GM12874 (cell line): ENCODE measurements at regions not wholly inside any gene's neighbourhood (a gene's known extent, or its start where the extent isn't known, plus 50 kb on each side); places are given as distances from the start of the nearest gene placed in this dataset.

Source experiments
- TF ChIP-seq, protein P1 (sequence below): IDR thresholded peaks from 2 replicates; pipeline ENCODE4 v1.5.1; 2011; ENCODE audit warnings: low read depth, mild to moderate bottlenecking, control low read depth, low read length, moderate library complexity; ENCODE audit not compliant: insufficient read depth

DNA sequence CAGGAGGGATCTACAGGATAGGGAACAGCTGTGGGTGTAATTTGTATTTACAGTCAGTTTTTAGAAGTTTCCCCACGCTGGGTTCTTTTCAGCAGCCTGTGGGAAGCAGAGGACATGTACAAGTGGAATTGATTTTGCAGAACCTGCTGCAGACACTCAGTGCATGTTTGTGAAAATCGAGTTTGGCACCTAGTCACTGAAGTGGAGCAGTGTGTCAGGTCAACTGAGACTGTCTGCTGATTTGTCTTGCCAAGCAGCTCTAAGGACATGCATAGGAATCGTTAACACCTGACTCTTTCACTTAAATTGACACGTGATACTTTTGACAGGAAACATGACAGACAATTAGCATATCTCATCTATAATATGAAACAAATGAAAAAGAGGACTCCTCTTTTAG is 416.6 kb downstream of the TMX3 start:
- TF ChIP-seq, protein P1, sequence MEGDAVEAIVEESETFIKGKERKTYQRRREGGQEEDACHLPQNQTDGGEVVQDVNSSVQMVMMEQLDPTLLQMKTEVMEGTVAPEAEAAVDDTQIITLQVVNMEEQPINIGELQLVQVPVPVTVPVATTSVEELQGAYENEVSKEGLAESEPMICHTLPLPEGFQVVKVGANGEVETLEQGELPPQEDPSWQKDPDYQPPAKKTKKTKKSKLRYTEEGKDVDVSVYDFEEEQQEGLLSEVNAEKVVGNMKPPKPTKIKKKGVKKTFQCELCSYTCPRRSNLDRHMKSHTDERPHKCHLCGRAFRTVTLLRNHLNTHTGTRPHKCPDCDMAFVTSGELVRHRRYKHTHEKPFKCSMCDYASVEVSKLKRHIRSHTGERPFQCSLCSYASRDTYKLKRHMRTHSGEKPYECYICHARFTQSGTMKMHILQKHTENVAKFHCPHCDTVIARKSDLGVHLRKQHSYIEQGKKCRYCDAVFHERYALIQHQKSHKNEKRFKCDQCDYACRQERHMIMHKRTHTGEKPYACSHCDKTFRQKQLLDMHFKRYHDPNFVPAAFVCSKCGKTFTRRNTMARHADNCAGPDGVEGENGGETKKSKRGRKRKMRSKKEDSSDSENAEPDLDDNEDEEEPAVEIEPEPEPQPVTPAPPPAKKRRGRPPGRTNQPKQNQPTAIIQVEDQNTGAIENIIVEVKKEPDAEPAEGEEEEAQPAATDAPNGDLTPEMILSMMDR, result no peak

DNA sequence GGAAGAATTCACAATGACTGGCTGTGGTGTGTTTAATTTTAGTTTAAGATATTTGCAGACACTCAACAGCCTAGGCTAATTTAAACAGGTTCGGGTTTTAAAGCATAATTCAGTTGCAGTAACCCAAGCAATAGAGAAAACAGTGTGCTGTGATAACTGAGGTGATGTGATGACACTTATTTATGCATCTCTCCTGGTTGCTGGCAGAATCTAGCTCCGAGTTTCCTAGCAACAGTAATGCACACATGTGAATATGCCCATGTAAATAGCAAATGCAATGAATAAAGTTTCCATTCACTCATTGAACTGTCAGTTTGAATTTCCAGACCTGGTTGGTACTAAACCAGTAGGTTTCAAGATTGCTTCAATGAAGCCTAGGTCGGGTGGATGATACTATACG is 426.5 kb downstream of the TMX3 start:
- TF ChIP-seq, protein P1, result no peak

DNA sequence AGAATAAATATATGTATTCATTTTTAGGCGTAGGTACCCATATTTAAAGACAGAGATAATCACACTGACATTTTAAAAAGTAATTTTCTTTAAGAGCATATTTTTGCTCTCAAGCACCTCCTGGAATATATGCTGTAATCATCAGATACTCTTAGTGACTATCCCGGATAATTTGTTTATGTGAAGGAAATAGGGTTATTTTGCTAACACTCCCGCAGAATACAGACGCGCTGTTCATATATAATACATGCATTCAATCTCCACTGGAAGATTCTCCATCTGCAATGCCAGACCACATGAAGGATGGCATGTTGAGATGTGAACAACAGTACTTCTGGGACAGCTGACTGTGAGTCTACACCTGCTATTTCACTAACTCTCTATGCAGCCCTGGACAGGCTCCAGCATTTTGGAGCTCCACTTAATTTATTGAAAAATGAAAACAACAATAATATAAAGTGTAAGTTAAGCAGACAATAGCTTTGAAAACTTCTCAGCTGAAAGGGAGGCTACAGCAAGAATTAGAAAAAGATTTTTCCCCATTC is 430.6 kb downstream of the TMX3 start:
- TF ChIP-seq, protein P1, result no peak

DNA sequence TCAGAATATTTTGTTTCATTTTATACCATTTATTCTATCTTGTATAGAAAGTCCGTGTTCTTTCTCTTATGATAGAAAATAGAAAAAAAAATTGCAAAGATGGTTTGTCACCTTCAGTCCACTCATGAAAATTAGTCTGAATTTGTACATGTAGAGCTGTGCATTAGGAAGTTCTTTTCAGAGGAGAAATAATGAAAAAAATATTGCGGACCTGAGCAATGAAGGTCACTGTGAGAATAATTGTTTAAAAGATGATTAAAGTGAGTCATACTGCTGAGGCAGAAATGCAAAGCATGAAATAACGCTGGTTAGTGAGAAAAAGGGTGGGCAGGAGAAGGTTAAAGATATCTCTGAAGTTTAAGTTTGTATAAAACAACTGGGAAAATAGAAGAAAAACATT is 431.1 kb downstream of the TMX3 start:
- TF ChIP-seq, protein P1, result no peak

DNA sequence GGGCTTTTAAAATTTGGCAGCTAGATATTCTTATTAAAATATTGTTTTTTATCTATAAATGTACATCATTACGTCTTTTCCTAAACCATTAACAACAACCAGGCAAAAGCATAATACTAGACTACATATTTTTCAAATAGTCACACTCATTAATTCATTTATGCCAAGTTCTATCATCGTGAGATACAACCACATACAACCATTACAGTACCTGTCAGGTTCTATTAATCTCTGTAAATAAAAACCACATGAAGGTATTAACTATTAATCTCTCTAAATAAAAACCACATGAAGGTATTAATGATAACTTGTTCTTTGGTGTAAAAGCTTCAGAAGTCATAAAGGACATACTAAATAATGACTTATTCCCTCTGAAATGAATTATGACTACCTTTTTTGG is 432.7 kb downstream of the TMX3 start:
- TF ChIP-seq, protein P1, result no peak

DNA sequence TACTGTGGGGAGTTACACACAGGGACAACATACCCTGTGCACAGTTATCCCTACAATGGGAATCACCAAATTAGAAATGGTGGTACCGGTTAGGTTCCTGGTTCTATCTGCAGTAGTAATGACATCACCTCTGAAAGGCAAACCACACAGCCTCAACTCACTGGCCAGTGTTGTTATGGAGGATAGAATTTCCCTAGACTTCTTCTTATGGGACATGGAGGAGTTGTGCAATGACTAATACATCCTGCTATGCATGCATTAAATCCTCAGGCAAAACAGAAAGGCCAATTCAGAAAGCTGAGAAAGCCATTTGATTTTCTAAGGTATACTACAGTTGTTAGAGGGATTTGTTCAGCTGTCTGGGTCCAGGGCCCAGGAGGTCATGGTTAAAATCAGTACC is 439.3 kb downstream of the TMX3 start:
- TF ChIP-seq, protein P1, result no peak

DNA sequence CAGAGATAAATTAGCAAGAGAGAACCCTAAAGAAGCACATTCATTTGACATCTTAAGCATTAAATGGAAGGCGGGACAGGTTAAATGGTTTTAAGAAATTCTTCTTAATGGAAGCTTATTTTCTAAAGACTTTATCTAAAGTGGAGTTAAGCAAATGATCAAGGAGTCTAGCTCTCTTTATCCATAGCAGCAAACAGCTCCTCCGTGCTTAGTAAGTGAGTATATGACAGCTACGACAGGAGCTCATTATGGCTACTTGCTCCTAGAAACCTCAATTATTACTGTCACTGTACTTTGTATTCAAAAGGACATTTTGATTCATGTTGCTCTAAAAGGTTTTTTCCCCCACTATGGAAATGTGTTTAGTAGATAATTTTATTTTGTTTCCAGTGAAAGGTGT is 444.9 kb downstream of the TMX3 start:
- TF ChIP-seq, protein P1, result no peak
